ENCODE measurements at regions not wholly inside any gene's neighbourhood (a gene's known extent, or its start where the extent isn't known, plus 50 kb on each side); places are given as distances from the start of the nearest gene placed in this dataset.
"Not testable (repeated sequence)": the region's sequence is repeated elsewhere in the genome, so short reads cannot be mapped to it uniquely, and the experiment has no call there.

- no peak for DNase-seq
These were observed 358.6 kb upstream of the ARHGEF26 start for GRCh38 chr3:153762411-153763235.

GRCh38 chr3:153767601-153768560 lies 353.3 kb upstream of the ARHGEF26 start:
- no peak for DNase-seq

- peak; percentile 19 for DNase-seq
These were observed 352.4 kb upstream of the ARHGEF26 start for GRCh38 chr3:153768561-153769469.

GRCh38 chr3:153783106-153783505 lies 338.1 kb upstream of the ARHGEF26 start:
- DNase-seq = no peak

GRCh38 chr3:153783741-153784480 lies 337.3 kb upstream of the ARHGEF26 start:
- DNase-seq = no peak

- no peak for DNase-seq
These were observed 335.3 kb upstream of the ARHGEF26 start for GRCh38 chr3:153785901-153786300.

GRCh38 chr3:153789380-153789779 lies 331.8 kb upstream of the ARHGEF26 start:
- no peak for DNase-seq

- not testable (repeated sequence) for DNase-seq
These were observed 324.1 kb upstream of the ARHGEF26 start for GRCh38 chr3:153797056-153797455.

- no peak for DNase-seq
These were observed 312.1 kb upstream of the ARHGEF26 start for GRCh38 chr3:153809097-153809496.

- DNase-seq = no peak
These were observed 302.9 kb upstream of the ARHGEF26 start for GRCh38 chr3:153818338-153818737.

- no peak for DNase-seq
These were observed 301.2 kb upstream of the ARHGEF26 start for GRCh38 chr3:153820035-153820434.

GRCh38 chr3:153828346-153828745 lies 292.8 kb upstream of the ARHGEF26 start:
- DNase-seq = not testable (repeated sequence)

- DNase-seq = no peak
These were observed 291.5 kb upstream of the ARHGEF26 start for GRCh38 chr3:153829606-153830170.

GRCh38 chr3:153830552-153830951 lies 290.6 kb upstream of the ARHGEF26 start:
- no peak for DNase-seq

GRCh38 chr3:153835540-153835939 lies 285.6 kb upstream of the ARHGEF26 start:
- no peak for DNase-seq

GRCh38 chr3:153840487-153840886 lies 280.7 kb upstream of the ARHGEF26 start:
- DNase-seq = no peak

- DNase-seq = no peak
These were observed 277.2 kb upstream of the ARHGEF26 start for GRCh38 chr3:153843994-153844393.

- no peak for DNase-seq
These were observed 275.9 kb upstream of the ARHGEF26 start for GRCh38 chr3:153845311-153845710.

GRCh38 chr3:153848702-153849101 lies 272.5 kb upstream of the ARHGEF26 start:
- DNase-seq = no peak

- DNase-seq = no peak
These were observed 268.8 kb upstream of the ARHGEF26 start for GRCh38 chr3:153852355-153852754.

GRCh38 chr3:153853163-153853562 lies 268.0 kb upstream of the ARHGEF26 start:
- DNase-seq = no peak

- no peak for DNase-seq
These were observed 265.4 kb upstream of the ARHGEF26 start for GRCh38 chr3:153855772-153856171.
